ENCODE measurements at regions not wholly inside any gene's neighbourhood (a gene's known extent, or its start where the extent isn't known, plus 50 kb on each side); places are given as distances from the start of the nearest gene placed in this dataset.
"Not testable (repeated sequence)": the region's sequence is repeated elsewhere in the genome, so short reads cannot be mapped to it uniquely, and the experiment has no call there.

- no peak for TF ChIP-seq POLR2A (IDR thresholded peaks at IDR 0.05)
- TF ChIP-seq POLR2AphosphoS5 (IDR thresholded peaks at IDR 0.05; ENCODE audit: insufficient read depth in 1 of 2, low read depth in 1 of 2): no peak
- TF ChIP-seq, protein P1, sequence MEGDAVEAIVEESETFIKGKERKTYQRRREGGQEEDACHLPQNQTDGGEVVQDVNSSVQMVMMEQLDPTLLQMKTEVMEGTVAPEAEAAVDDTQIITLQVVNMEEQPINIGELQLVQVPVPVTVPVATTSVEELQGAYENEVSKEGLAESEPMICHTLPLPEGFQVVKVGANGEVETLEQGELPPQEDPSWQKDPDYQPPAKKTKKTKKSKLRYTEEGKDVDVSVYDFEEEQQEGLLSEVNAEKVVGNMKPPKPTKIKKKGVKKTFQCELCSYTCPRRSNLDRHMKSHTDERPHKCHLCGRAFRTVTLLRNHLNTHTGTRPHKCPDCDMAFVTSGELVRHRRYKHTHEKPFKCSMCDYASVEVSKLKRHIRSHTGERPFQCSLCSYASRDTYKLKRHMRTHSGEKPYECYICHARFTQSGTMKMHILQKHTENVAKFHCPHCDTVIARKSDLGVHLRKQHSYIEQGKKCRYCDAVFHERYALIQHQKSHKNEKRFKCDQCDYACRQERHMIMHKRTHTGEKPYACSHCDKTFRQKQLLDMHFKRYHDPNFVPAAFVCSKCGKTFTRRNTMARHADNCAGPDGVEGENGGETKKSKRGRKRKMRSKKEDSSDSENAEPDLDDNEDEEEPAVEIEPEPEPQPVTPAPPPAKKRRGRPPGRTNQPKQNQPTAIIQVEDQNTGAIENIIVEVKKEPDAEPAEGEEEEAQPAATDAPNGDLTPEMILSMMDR (IDR thresholded peaks at IDR 0.05): no peak
- no peak for DNase-seq (ENCODE audit: extremely low spot score in 2 of 2)
- H3K9me3 ChIP-seq: no peaks in the 10 kb centered on the region
- H3K4me3 ChIP-seq: no peak overlapping the region
- H3K36me3 ChIP-seq: no peaks in the 10 kb centered on the region
- no peak overlapping the region for H3K27ac ChIP-seq
- intact Hi-C loops (cut with DNase I): no loop called here
- H3K27me3 ChIP-seq: no peaks in the 10 kb centered on the region
- H3K4me1 ChIP-seq: no peaks in the 10 kb centered on the region
Measured at GRCh38 chr7:64469673-64470072, 93.2 kb downstream of the ZNF680 start.

GRCh38 chr7:64465551-64465950 is 97.3 kb downstream of the ZNF680 start:
- DNase-seq (ENCODE audit: extremely low spot score in 2 of 2): no peak
- H3K9me3 ChIP-seq: no peaks in the 10 kb centered on the region
- H3K4me1 ChIP-seq: no peaks in the 10 kb centered on the region
- TF ChIP-seq POLR2A (IDR thresholded peaks at IDR 0.05) (no peak), POLR2AphosphoS5 (IDR thresholded peaks at IDR 0.05; ENCODE audit: insufficient read depth in 1 of 2, low read depth in 1 of 2) (no peak)
- TF ChIP-seq, protein P1 (IDR thresholded peaks at IDR 0.05): no peak
- H3K4me3 ChIP-seq: no peak overlapping the region
- intact Hi-C loops (cut with DNase I): no loop called here
- no peak overlapping the region for H3K27ac ChIP-seq
- H3K27me3 ChIP-seq: no peaks in the 10 kb centered on the region
- H3K36me3 ChIP-seq: no peaks in the 10 kb centered on the region

- H3K36me3 ChIP-seq: no peaks in the 10 kb centered on the region
- H3K9me3 ChIP-seq: no peaks in the 10 kb centered on the region
- H3K4me3 ChIP-seq: peak overlapping the region; percentile 31 to 58
- TF ChIP-seq, protein P1 (IDR thresholded peaks at IDR 0.05): no peak
- TF ChIP-seq POLR2AphosphoS5 (IDR thresholded peaks at IDR 0.05; ENCODE audit: insufficient read depth in 1 of 2, low read depth in 1 of 2): no peak
- no peak for TF ChIP-seq POLR2A (IDR thresholded peaks at IDR 0.05)
- H3K4me1 ChIP-seq: no peaks in the 10 kb centered on the region
- intact Hi-C loops (cut with DNase I): no loop called here
- no peaks in the 10 kb centered on the region for H3K27me3 ChIP-seq
- no peak overlapping the region for H3K27ac ChIP-seq
- DNase-seq (ENCODE audit: extremely low spot score in 2 of 2): no peak
Measured at GRCh38 chr7:64463636-64464375, 99.1 kb downstream of the ZNF680 start.

DNA sequence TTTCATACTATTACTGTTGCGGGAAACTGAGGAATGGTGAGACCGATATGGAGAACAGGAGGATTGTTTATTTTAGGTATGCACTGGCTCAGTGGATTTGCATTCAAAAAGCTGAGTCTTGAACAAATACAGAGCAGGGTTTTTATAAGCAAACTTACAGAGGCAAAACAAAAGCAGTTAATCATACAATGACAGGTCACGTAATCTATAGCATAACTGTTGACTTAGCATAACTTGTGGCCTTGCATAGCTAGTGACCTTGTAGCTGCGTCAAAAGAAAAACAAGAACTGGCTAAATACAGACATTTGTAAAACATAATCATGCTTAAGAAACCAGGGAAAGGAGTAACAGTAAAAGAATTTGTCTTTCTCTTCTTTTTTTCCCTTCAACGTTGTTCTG is 103.0 kb downstream of the ZNF680 start:
- H3K27me3 ChIP-seq; DNase-seq (ENCODE audit: extremely low spot score in 2 of 2); H3K4me3 ChIP-seq; H3K4me1 ChIP-seq; H3K9me3 ChIP-seq; intact Hi-C loops (cut with DNase I); H3K27ac ChIP-seq; H3K36me3 ChIP-seq: not testable (repeated sequence)

DNA sequence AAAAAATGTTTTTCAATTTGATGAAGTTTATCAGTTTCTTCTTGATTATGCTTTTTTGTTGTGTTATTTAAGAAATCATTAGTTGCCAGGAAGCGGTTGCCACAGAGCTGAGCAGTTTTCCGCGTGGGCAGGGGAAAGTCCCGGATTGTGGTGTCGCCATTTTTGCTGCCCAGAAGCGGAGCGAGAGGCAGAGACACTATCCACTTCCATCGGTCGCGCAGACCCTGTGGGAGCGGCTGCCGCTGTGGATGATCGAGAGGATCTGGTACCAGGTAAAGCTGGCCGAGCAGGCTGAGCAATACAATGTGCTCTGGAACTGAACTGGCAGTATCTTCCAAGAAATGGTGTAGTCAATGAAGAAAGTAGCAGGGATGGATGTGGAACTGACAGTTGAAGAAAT is 119.8 kb downstream of the ZNF736 start:
- H3K9me3 ChIP-seq: no peaks in the 10 kb centered on the region
- no peaks in the 10 kb centered on the region for H3K36me3 ChIP-seq
- H3K27ac ChIP-seq: no peak overlapping the region
- no peak overlapping the region for H3K4me3 ChIP-seq
- intact Hi-C loops (cut with DNase I): no loop called here
- no peaks in the 10 kb centered on the region for H3K27me3 ChIP-seq
- TF ChIP-seq POLR2AphosphoS5 (IDR thresholded peaks at IDR 0.05; ENCODE audit: insufficient read depth in 1 of 2, low read depth in 1 of 2) (no peak), POLR2A (IDR thresholded peaks at IDR 0.05) (no peak)
- TF ChIP-seq, protein P1 (IDR thresholded peaks at IDR 0.05): no peak
- no peaks in the 10 kb centered on the region for H3K4me1 ChIP-seq
- no peak for DNase-seq (ENCODE audit: extremely low spot score in 2 of 2)

Measured in vagina (tissue), 2 donors.